ENCODE measurements at regions not wholly inside any gene's neighbourhood (a gene's known extent, or its start where the extent isn't known, plus 50 kb on each side); places are given as distances from the start of the nearest gene placed in this dataset.

- no peak for TF ChIP-seq POLR2AphosphoS5 (IDR thresholded peaks at IDR 0.05; ENCODE audit: insufficient read depth in 1 of 2, low read depth in 1 of 2)
- TF ChIP-seq, protein P1, sequence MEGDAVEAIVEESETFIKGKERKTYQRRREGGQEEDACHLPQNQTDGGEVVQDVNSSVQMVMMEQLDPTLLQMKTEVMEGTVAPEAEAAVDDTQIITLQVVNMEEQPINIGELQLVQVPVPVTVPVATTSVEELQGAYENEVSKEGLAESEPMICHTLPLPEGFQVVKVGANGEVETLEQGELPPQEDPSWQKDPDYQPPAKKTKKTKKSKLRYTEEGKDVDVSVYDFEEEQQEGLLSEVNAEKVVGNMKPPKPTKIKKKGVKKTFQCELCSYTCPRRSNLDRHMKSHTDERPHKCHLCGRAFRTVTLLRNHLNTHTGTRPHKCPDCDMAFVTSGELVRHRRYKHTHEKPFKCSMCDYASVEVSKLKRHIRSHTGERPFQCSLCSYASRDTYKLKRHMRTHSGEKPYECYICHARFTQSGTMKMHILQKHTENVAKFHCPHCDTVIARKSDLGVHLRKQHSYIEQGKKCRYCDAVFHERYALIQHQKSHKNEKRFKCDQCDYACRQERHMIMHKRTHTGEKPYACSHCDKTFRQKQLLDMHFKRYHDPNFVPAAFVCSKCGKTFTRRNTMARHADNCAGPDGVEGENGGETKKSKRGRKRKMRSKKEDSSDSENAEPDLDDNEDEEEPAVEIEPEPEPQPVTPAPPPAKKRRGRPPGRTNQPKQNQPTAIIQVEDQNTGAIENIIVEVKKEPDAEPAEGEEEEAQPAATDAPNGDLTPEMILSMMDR (IDR thresholded peaks at IDR 0.05): no peak
- TF ChIP-seq POLR2A (IDR thresholded peaks at IDR 0.05): no peak
These were observed 493.3 kb upstream of the ADAMTS16 start for GRCh38 chr5:4646715-4647375.
